ENCODE measurements at regions not wholly inside any gene's neighbourhood (a gene's known extent, or its start where the extent isn't known, plus 50 kb on each side); places are given as distances from the start of the nearest gene placed in this dataset.

DNA sequence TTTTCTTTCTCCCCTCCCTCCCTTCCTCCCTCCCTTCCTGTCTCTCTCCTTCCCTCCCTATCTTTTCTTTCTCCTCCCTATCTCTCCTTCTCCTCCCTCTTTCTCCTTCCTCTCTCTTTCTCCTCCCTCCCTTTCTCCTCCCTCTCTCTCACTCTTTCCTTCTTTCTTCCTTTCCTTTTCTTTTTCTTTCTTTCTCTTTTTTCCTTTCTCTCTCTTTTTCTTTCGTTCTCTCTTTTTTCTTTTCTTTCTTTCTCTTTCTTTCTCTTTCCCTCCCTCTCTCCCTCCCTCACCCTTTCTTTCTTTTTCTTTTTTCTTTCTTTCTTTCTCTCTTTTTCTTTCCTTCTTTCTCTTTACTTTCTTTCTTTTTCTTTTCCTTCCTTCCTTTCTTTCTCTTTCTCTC is 169.7 kb upstream of the LINC00305 start:
- Histone ChIP-seq H3K4me2 (ENCODE audit: low read length) (no peak overlapping the region), H3K27me3 (ENCODE audit: insufficient read depth, low read depth, low read length) (no peaks in the 10 kb centered on the region), H4K20me1 (ENCODE audit: insufficient read depth) (no peaks in the 10 kb centered on the region), H3K27ac (ENCODE audit: low read length) (no peak overlapping the region), H3K9me2 (ENCODE audit: insufficient read depth, low read length) (no peaks in the 10 kb centered on the region), H3K9ac (ENCODE audit: low read length) (no peak overlapping the region), H3F3A (ENCODE audit: insufficient read depth, low read length, poor library complexity, severe bottlenecking) (no peaks in the 10 kb centered on the region), H3K4me3 (ENCODE audit: low read length) (no peak overlapping the region), H3K36me3 (ENCODE audit: insufficient read depth, low read length) (no peaks in the 10 kb centered on the region), H3K9me3 (ENCODE audit: low read length) (no peaks in the 10 kb centered on the region), H3K79me2 (replicated peaks; ENCODE audit: insufficient read depth, low read length) (no peaks in the 10 kb centered on the region), H2AFZ (ENCODE audit: low read depth, low read length) (no peak overlapping the region)
- TF ChIP-seq EZH2 (IDR thresholded peaks at IDR 0.05; ENCODE audit: borderline replicate concordance, insufficient read depth, low read length, poor library complexity, severe bottlenecking) (no peak), EP300 (conservative IDR thresholded peaks at IDR 0.05; ENCODE audit: poor library complexity, severe bottlenecking) (no peak), MXI1 (conservative IDR thresholded peaks at IDR 0.05; ENCODE audit: poor library complexity, severe bottlenecking) (no peak)
- TF ChIP-seq, protein P1, sequence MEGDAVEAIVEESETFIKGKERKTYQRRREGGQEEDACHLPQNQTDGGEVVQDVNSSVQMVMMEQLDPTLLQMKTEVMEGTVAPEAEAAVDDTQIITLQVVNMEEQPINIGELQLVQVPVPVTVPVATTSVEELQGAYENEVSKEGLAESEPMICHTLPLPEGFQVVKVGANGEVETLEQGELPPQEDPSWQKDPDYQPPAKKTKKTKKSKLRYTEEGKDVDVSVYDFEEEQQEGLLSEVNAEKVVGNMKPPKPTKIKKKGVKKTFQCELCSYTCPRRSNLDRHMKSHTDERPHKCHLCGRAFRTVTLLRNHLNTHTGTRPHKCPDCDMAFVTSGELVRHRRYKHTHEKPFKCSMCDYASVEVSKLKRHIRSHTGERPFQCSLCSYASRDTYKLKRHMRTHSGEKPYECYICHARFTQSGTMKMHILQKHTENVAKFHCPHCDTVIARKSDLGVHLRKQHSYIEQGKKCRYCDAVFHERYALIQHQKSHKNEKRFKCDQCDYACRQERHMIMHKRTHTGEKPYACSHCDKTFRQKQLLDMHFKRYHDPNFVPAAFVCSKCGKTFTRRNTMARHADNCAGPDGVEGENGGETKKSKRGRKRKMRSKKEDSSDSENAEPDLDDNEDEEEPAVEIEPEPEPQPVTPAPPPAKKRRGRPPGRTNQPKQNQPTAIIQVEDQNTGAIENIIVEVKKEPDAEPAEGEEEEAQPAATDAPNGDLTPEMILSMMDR (IDR thresholded peaks at IDR 0.05; ENCODE audit: poor library complexity, severe bottlenecking) = no peak
- TF ChIP-seq, protein P2, sequence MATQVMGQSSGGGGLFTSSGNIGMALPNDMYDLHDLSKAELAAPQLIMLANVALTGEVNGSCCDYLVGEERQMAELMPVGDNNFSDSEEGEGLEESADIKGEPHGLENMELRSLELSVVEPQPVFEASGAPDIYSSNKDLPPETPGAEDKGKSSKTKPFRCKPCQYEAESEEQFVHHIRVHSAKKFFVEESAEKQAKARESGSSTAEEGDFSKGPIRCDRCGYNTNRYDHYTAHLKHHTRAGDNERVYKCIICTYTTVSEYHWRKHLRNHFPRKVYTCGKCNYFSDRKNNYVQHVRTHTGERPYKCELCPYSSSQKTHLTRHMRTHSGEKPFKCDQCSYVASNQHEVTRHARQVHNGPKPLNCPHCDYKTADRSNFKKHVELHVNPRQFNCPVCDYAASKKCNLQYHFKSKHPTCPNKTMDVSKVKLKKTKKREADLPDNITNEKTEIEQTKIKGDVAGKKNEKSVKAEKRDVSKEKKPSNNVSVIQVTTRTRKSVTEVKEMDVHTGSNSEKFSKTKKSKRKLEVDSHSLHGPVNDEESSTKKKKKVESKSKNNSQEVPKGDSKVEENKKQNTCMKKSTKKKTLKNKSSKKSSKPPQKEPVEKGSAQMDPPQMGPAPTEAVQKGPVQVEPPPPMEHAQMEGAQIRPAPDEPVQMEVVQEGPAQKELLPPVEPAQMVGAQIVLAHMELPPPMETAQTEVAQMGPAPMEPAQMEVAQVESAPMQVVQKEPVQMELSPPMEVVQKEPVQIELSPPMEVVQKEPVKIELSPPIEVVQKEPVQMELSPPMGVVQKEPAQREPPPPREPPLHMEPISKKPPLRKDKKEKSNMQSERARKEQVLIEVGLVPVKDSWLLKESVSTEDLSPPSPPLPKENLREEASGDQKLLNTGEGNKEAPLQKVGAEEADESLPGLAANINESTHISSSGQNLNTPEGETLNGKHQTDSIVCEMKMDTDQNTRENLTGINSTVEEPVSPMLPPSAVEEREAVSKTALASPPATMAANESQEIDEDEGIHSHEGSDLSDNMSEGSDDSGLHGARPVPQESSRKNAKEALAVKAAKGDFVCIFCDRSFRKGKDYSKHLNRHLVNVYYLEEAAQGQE (IDR thresholded peaks at IDR 0.05; ENCODE audit: borderline replicate concordance) = no peak

DNA sequence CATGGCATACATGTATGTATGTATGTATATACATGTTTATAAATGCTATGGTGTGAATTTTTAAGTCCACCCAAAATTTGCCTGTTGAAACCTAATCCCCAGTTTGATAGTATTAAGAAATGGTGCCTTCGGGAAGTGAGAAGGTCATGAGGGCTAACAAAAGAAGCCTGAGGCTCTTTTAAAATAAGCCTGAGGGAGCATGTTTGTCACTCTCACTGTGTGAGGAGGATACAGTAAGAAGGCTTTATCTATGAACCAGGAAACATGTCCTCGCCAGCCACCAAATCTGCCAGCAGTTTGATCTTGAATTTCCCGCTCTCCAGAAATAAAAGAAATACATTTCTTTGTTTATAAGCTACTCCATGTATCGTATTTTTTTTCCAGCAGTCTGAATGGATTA is 163.0 kb upstream of the LINC00305 start:
- H4K20me1 ChIP-seq (ENCODE audit: insufficient read depth) = no peaks in the 10 kb centered on the region
- no peaks in the 10 kb centered on the region for H3K9me2 ChIP-seq (ENCODE audit: insufficient read depth, low read length)
- no peak for TF ChIP-seq TAF1 (IDR thresholded peaks at IDR 0.05; ENCODE audit: low read depth)
- TF ChIP-seq EP300 (conservative IDR thresholded peaks at IDR 0.05; ENCODE audit: poor library complexity, severe bottlenecking) = no peak
- TF ChIP-seq EZH2 (IDR thresholded peaks at IDR 0.05; ENCODE audit: borderline replicate concordance, insufficient read depth, low read length, poor library complexity, severe bottlenecking) = no peak
- TF ChIP-seq, protein P1 (IDR thresholded peaks at IDR 0.05; ENCODE audit: poor library complexity, severe bottlenecking) = no peak
- H3K27ac ChIP-seq (ENCODE audit: low read length) = no peak overlapping the region
- H3K27me3 ChIP-seq (ENCODE audit: insufficient read depth, low read depth, low read length) = no peaks in the 10 kb centered on the region
- H3K9ac ChIP-seq (ENCODE audit: low read length) = no peak overlapping the region
- H3K9me3 ChIP-seq (ENCODE audit: low read length) = no peaks in the 10 kb centered on the region
- no peaks in the 10 kb centered on the region for H3K79me2 ChIP-seq (replicated peaks; ENCODE audit: insufficient read depth, low read length)
- H3F3A ChIP-seq (ENCODE audit: insufficient read depth, low read length, poor library complexity, severe bottlenecking) = no peaks in the 10 kb centered on the region
- H3K4me2 ChIP-seq (ENCODE audit: low read length) = no peak overlapping the region
- H2AFZ ChIP-seq (ENCODE audit: low read depth, low read length) = no peak overlapping the region
- no peak overlapping the region for H3K4me3 ChIP-seq (ENCODE audit: low read length)
- no peaks in the 10 kb centered on the region for H3K36me3 ChIP-seq (ENCODE audit: insufficient read depth, low read length)

All from neural cell (in vitro differentiated cells).